DND-41 (cell line): ENCODE measurements at regions not wholly inside any gene's neighbourhood (a gene's known extent, or its start where the extent isn't known, plus 50 kb on each side); places are given as distances from the start of the nearest gene placed in this dataset.
"Not testable (repeated sequence)": the region's sequence is repeated elsewhere in the genome, so short reads cannot be mapped to it uniquely, and the experiment has no call there.

Experiments used
- ATAC-seq: fragments of 200-7000 bp; cut with Tn5 transposase; 3 replicates; pipeline ENCODE4 v1.9.1; 2021; ENCODE audit warnings: low read depth; ENCODE audit not compliant: insufficient read depth
- DNase-seq: peaks from one replicate; pipeline ENCODE4 v3.0.0-alpha.2; 2020
- H2AFZ ChIP-seq: 2 replicates; pipeline ENCODE4 v1.6.0; 2012; ENCODE audit warnings: low read depth, low read length
- H3K27ac ChIP-seq: 2 replicates; pipeline ENCODE4 v1.5.1; 2012; ENCODE audit warnings: low read length, inconsistent platforms
- H3K27me3 ChIP-seq: fragments of 200-600 bp; sonication (generic); 2 replicates; pipeline ENCODE4 v1.6.0; 2012; ENCODE audit warnings: low read length, mild to moderate bottlenecking, inconsistent platforms; ENCODE audit not compliant: insufficient read depth, poor library complexity
- H3K36me3 ChIP-seq: 2 replicates; pipeline ENCODE4 v1.5.1; 2012; ENCODE audit warnings: low read length, inconsistent platforms; ENCODE audit not compliant: insufficient read depth
- H3K4me1 ChIP-seq: 2 replicates; pipeline ENCODE4 v1.5.1; 2012; ENCODE audit warnings: mild to moderate bottlenecking, low read length; ENCODE audit not compliant: insufficient read depth
- H3K4me2 ChIP-seq: 2 replicates; pipeline ENCODE4 v1.6.0; 2012; ENCODE audit warnings: mild to moderate bottlenecking, moderate library complexity, low read length, inconsistent platforms; ENCODE audit not compliant: insufficient read depth
- H3K4me3 ChIP-seq, 2 experiments: fragments of 200-600 bp in 1 of 2; shearing (Covaris generic) in 1 of 2; 2 replicates each; pipeline ENCODE4 v1.5.1; 2012 to 2016; ENCODE audit warnings: inconsistent platforms in 2 of 2, low read length in 2 of 2, mild to moderate bottlenecking in 2 of 2, low read depth in 1 of 2, moderate library complexity in 1 of 2
- H3K79me2 ChIP-seq: 2 replicates; pipeline ENCODE4 v1.6.0; 2012; ENCODE audit warnings: low read length, inconsistent platforms; ENCODE audit not compliant: insufficient read depth
- H3K9ac ChIP-seq: 2 replicates; pipeline ENCODE4 v1.6.0; 2012; ENCODE audit warnings: low read depth, mild to moderate bottlenecking, inconsistent platforms, low read length, moderate library complexity
- H3K9me3 ChIP-seq: 2 replicates; pipeline ENCODE4 v1.5.1; 2012; ENCODE audit warnings: low read length, moderate library complexity, mild to moderate bottlenecking, inconsistent platforms; ENCODE audit not compliant: insufficient read depth, severe bottlenecking
- H4K20me1 ChIP-seq: 2 replicates; pipeline ENCODE4 v1.6.0; 2012; ENCODE audit warnings: low read length; ENCODE audit not compliant: insufficient read depth
- CTCF ChIP-seq: IDR thresholded peaks from 2 replicates; pipeline ENCODE4 v1.5.1; 2012; ENCODE audit warnings: borderline replicate concordance, low read length, moderate library complexity, mild to moderate bottlenecking; ENCODE audit not compliant: poor library complexity, severe bottlenecking; ENCODE audit errors: extremely low read depth
- EZH2 ChIP-seq: IDR thresholded peaks from 3 replicates; pipeline ENCODE4 v1.6.1; 2012; ENCODE audit warnings: borderline replicate concordance, low read depth, mild to moderate bottlenecking, moderate library complexity, low read length, inconsistent platforms; ENCODE audit not compliant: severe bottlenecking

- no peaks in the 10 kb centered on the region for H3K9me3 ChIP-seq
- H3K9ac ChIP-seq, result no peak overlapping the region
- no peak overlapping the region for H3K4me3 ChIP-seq
- no peak overlapping the region for H3K4me2 ChIP-seq
- no peaks in the 10 kb centered on the region for H3K79me2 ChIP-seq
- no peaks in the 10 kb centered on the region for H3K4me1 ChIP-seq
- H3K36me3 ChIP-seq, result no peaks in the 10 kb centered on the region
- TF ChIP-seq EZH2 (no peak), CTCF (no peak)
- peaks cover 2% of the 10 kb centered on the region for H3K27me3 ChIP-seq
- no peak overlapping the region for H2AFZ ChIP-seq
- ATAC-seq (no peak), DNase-seq (no peak)
- no peaks in the 10 kb centered on the region for H4K20me1 ChIP-seq
- H3K27ac ChIP-seq, result no peak overlapping the region
These were observed 111.6 kb downstream of the NOC3L start for GRCh38 chr10:94251098-94251497.

GRCh38 chr10:94251568-94251967 is 111.2 kb downstream of the NOC3L start:
- no peak overlapping the region for H3K9ac ChIP-seq
- no peaks in the 10 kb centered on the region for H4K20me1 ChIP-seq
- H3K27me3 ChIP-seq, result peaks cover 2% of the 10 kb centered on the region
- no peaks in the 10 kb centered on the region for H3K9me3 ChIP-seq
- no peaks in the 10 kb centered on the region for H3K36me3 ChIP-seq
- DNase-seq, result no peak
- no peaks in the 10 kb centered on the region for H3K79me2 ChIP-seq
- no peak overlapping the region for H2AFZ ChIP-seq
- no peaks in the 10 kb centered on the region for H3K4me1 ChIP-seq
- TF ChIP-seq EZH2 (no peak), CTCF (no peak)
- no peak overlapping the region for H3K4me2 ChIP-seq
- no peak overlapping the region for H3K27ac ChIP-seq
- no peak overlapping the region for H3K4me3 ChIP-seq
- no peak for ATAC-seq

- not testable (repeated sequence) for H3K79me2 ChIP-seq, H3K36me3 ChIP-seq, ATAC-seq, H4K20me1 ChIP-seq, H3K4me3 ChIP-seq, H3K9ac ChIP-seq, H3K27ac ChIP-seq, H3K9me3 ChIP-seq, H3K4me2 ChIP-seq, H3K4me1 ChIP-seq, H2AFZ ChIP-seq, H3K27me3 ChIP-seq, DNase-seq
These were observed 105.3 kb downstream of the NOC3L start for GRCh38 chr10:94257407-94257806.

GRCh38 chr10:94260455-94260854 is 102.3 kb downstream of the NOC3L start:
- Histone ChIP-seq H3K9me3 (no peaks in the 10 kb centered on the region), H3K36me3 (no peaks in the 10 kb centered on the region), H3K9ac (no peak overlapping the region), H2AFZ (no peak overlapping the region), H3K27me3 (peaks cover 4% of the 10 kb centered on the region), H4K20me1 (no peaks in the 10 kb centered on the region), H3K4me3 (no peak overlapping the region), H3K27ac (no peak overlapping the region), H3K4me2 (no peak overlapping the region), H3K4me1 (no peaks in the 10 kb centered on the region), H3K79me2 (no peaks in the 10 kb centered on the region)
- ATAC-seq, result no peak
- TF ChIP-seq CTCF (no peak), EZH2 (no peak)
- DNase-seq, result no peak
